ENCODE measurements at regions not wholly inside any gene's neighbourhood (a gene's known extent, or its start where the extent isn't known, plus 50 kb on each side); places are given as distances from the start of the nearest gene placed in this dataset.
A peak's percentile ranks its signal among the peaks of the same experiment; 100 is the strongest.

GRCh38 chr2:217316743-217317142 is 456.9 kb upstream of the TNP1 start:
- no peak for DNase-seq

- no peak for DNase-seq
Observed at GRCh38 chr2:217314021-217314460, 454.2 kb upstream of the TNP1 start.

GRCh38 chr2:217313386-217313785 is 453.5 kb upstream of the TNP1 start:
- no peak for DNase-seq

- no peak for DNase-seq
Observed at GRCh38 chr2:217309056-217309455, 449.2 kb upstream of the TNP1 start.

- no peak for DNase-seq
Observed at GRCh38 chr2:217307023-217307422, 447.2 kb upstream of the TNP1 start.

GRCh38 chr2:217305882-217306281 is 446.0 kb upstream of the TNP1 start:
- no peak for DNase-seq

GRCh38 chr2:217304582-217304981 is 444.7 kb upstream of the TNP1 start:
- no peak for DNase-seq

- no peak for DNase-seq
Observed at GRCh38 chr2:217302856-217303255, 443.0 kb upstream of the TNP1 start.

GRCh38 chr2:217301142-217301925 is 441.5 kb upstream of the TNP1 start:
- DNase-seq, result peak in 1 of 56 donors; percentile 9

- DNase-seq, result no peak
Observed at GRCh38 chr2:217299590-217299989, 439.7 kb upstream of the TNP1 start.

GRCh38 chr2:217297096-217297495 is 437.2 kb upstream of the TNP1 start:
- no peak for DNase-seq

- DNase-seq, result no peak
Observed at GRCh38 chr2:217294818-217295217, 435.0 kb upstream of the TNP1 start.

- DNase-seq, result no peak
Observed at GRCh38 chr2:217294211-217294610, 434.3 kb upstream of the TNP1 start.

GRCh38 chr2:217293607-217294006 is 433.7 kb upstream of the TNP1 start:
- DNase-seq, result no peak

GRCh38 chr2:217293046-217293445 is 433.2 kb upstream of the TNP1 start:
- no peak for DNase-seq

- no peak for DNase-seq
Observed at GRCh38 chr2:217291259-217291658, 431.4 kb upstream of the TNP1 start.

GRCh38 chr2:217290467-217290866 is 430.6 kb upstream of the TNP1 start:
- DNase-seq, result no peak

- no peak for DNase-seq
Observed at GRCh38 chr2:217289907-217290280, 430.0 kb upstream of the TNP1 start.

- DNase-seq, result no peak
Observed at GRCh38 chr2:217289177-217289906, 429.5 kb upstream of the TNP1 start.

- no peak for DNase-seq
Observed at GRCh38 chr2:217288472-217289063, 428.7 kb upstream of the TNP1 start.

GRCh38 chr2:217286833-217287232 is 427.0 kb upstream of the TNP1 start:
- DNase-seq, result no peak

GRCh38 chr2:217285926-217286325 is 426.1 kb upstream of the TNP1 start:
- no peak for DNase-seq

GRCh38 chr2:217283460-217283859 is 423.6 kb upstream of the TNP1 start:
- DNase-seq, result no peak
